NCI-H128 (cell line): ENCODE measurements at regions not wholly inside any gene's neighbourhood (a gene's known extent, or its start where the extent isn't known, plus 50 kb on each side); places are given as distances from the start of the nearest gene placed in this dataset.
"Not testable (repeated sequence)": the region's sequence is repeated elsewhere in the genome, so short reads cannot be mapped to it uniquely, and the experiment has no call there.

Source experiments
- DNase-seq: peaks from one replicate; lab custom pipeline; 2025; ENCODE audit not compliant: unreplicated experiment; lab: John Stamatoyannopoulos, UW

DNA sequence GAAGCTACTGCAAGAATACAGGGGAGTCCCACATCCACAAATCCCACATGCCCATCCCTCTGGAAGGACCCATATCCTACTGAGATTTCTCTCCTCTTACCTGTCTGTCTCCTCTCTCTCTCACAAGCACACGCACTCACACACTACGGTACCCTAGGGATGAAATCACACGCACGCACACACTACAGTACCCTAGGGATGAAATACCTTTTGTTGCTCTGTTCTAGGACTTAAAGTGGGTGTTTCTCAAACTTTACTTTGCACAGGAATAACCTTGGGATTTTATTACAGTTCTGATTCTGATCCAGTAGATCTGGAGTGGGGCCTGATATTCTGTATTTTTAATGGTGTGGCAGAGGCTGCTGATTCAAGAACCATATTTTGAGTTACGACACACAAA is 622.2 kb upstream of the ZNF385D start:
- no peak for DNase-seq

DNA sequence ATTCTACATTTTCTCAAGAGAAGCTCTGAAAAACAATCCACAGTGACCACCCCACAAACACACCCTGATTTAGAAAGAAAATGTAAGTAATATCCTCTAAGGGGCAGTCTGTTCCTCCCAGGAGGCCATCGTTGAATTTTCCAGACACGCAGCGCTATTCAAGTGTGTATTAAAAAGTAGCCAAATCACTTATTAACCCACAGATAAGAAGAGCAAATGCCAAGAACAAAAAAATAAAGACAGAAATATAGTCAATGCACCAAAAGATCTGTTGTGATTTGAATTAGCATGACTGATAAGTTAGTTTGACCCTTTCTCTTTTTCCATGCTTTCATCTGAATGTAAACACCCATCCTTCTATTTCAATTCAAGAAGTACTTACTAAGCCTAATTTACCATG is 622.8 kb upstream of the ZNF385D start:
- no peak for DNase-seq

DNA sequence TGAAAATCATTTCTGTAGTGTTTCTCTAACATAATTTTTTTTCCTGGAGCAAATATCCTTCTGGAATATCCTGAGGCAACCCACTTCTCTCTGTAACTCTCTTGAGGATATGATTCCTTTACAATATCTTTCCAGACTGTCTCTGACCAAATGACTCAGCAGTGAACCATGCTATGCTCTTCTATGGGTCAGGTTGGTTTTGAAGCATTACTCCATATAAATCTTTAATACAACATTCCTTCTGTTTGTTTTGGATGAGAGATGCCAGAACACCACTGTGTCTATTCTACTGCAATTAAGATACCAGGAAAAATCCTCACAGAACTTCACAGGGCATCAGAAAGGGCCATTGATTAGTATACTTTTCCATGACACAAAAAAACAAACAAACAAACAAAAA is 626.4 kb upstream of the ZNF385D start:
- DNase-seq, result no peak

DNA sequence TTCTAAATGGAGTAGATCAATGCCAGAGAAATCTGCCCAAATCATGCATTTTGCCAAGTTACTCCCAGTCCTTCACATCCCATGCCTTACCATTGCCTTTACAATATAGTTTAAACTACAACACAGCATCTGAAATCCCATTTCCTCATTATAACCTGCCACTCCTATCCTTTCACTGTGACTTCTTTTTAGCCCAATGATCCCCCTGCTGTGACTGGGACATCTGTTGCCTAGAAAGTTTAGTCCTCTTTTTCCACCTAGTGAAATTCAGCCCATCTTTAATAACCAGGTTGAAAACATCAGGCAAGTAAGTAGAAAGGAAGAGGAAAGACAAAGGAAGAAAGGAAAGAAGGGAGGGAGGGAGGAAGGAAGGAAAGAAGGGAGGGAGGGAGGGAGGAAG is 627.9 kb upstream of the ZNF385D start:
- no peak for DNase-seq

DNA sequence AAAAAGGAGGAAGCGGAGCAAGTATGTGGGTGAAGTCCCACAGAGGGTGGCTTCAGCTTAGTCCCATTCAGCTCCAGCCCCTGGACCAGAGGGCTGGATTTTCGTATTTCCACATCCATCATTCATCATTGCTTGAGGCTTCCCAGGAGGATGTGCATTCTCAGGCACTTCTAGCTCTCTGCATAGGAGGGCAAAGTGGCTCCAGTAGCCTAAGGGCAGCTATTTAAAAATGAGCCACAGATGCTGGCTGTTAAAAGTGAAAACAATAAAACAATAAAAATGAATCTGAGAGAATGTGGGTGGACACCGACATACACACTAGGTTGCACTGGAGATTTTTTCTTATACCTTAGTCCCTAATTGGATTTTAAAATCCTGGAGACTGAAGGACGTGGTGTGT is 629.2 kb upstream of the ZNF385D start:
- no peak for DNase-seq

DNA sequence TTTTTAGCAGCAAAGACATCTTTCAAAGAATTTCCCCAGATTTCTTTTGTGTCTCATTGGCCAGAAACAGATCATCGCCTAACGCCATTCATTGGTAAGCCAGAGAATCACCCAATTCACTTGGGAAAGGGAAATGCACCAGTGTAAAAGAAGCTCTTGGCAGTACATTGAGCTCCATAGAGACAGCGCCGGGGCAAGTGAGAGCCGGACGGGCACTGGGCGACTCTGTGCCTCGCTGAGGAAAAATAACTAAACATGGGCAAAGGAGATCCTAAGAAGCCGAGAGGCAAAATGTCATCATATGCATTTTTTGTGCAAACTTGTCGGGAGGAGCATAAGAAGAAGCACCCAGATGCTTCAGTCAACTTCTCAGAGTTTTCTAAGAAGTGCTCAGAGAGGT is 630.6 kb upstream of the ZNF385D start:
- DNase-seq, result not testable (repeated sequence)

DNA sequence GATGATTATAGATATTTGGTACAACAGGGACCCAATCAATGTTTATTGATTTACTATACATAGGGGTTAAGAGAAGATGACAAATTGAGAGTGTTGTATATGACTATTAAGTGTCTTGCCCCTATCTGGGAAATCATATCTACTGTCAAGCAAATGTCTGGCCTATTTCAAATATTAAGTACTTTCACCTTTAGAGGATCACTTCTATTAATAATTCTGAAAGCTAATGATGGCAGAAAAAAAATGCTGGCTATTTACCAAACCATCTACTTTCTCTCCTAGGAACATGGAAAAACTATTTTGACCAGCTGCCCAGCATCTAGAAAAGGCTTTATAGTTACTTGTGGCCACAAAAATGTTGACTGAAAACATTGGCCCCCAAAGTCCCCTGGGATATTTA is 632.3 kb upstream of the ZNF385D start:
- DNase-seq, result no peak

DNA sequence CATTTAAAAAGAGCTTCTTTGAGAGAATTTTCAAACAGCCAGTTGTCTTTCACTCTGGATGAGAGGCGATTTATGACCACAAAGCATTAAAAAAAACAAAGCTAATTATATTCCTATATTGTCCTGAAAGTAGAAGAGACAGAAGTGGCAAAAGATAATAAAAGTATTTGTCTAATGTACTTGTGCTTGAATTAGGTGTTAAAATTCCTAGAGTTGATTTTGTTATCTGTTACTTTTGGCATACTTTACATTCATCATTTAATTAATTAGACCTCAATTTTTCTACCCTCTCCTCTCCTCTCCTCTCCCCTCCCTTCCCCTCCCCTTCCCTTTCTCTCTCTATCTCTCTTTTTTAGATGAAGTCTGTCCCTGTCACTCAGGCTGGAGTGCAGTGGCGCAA is 635.1 kb upstream of the ZNF385D start:
- no peak for DNase-seq

DNA sequence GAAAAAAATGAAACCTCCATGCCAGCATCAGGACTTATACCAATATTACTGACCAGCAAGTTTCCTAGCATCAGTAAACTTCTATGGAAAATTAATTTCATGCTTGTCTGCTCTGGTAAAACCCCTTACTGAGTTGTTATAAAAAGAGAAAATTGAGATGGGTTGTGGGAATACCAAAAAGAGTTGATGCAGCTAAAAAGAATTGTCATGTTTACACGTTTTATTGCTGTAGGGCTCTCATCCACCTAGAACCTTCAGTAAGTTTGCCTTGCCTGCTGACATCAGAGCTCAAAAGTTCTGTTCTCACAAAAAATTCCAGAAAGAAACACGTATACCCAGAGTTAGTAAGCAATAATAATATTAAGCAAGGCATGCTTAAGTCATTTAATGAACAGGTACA is 641.3 kb upstream of the ZNF385D start:
- DNase-seq, result no peak

DNA sequence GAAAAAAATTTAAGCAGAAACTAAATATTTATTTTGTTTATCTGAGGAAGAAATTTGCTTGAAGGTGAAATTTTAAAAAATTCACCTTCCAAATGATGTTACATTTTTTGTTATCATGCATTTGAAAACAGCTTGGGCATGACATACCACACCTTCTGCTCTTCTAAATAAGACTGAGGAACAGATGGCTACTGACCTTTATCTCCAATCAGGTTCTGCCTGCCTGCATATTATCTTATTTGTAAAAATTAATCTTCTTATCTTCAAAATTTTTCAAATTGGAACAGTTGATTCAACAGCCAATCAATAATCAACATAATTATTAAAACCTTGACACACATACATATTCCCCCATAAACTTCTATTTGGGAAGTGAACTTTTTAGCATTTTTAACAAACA is 641.8 kb upstream of the ZNF385D start:
- no peak for DNase-seq

DNA sequence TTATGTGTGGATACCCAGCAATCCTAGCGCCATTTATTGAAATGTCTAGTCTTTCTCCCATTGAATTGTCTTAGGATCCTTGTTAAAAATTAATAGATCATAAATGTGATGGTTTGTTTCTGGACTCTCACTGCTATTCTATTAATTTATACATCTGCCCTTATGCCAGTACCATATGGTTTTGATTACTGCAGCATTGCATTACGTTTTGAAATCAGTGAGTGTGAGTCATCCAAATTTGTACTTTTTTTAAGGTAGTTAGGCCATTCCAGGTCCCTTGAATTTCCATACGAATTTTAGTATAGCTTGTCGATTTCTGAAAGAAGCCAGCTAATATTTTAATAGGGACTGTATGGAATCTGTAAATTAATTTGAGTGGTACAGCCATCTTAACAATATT is 648.6 kb upstream of the ZNF385D start:
- DNase-seq, result no peak

DNA sequence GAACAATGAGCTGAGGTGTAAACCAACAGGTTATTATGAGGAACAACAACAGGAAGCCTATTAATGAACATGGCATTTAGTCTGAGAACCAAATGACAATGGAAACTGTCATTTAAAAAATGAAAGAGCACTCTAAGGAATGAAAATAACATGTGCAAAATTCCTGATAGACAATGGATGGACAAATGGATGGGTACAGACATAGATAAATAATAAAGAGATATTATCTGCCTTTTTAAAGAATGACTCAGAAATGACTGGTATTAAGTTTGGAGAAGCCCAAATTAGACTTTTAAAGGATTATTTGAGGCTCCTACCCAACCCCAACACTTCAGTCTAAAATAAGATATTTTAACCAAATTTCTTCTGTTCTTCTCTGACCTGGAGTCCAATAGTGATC is 650.5 kb upstream of the ZNF385D start:
- DNase-seq, result no peak

DNA sequence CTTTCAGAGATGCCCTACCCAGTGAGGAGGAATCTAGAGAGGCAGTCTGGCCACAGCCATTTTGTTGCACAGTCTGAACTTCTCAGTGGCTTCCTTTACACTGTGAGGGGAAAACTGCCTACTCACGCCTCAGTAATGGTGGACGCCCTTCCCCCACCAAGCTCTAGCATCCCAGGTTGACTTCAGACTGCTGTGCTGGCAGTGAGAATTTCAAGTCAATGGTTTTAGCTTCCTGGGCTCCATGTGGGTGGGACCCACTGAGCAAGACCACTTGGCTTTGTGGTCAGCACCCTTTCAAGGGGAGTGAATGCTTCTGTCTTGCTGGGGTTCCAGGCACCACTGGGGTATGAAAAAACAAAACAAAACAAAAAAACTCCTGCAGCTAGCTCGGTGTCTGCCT is 663.2 kb upstream of the ZNF385D start:
- DNase-seq, result no peak

DNA sequence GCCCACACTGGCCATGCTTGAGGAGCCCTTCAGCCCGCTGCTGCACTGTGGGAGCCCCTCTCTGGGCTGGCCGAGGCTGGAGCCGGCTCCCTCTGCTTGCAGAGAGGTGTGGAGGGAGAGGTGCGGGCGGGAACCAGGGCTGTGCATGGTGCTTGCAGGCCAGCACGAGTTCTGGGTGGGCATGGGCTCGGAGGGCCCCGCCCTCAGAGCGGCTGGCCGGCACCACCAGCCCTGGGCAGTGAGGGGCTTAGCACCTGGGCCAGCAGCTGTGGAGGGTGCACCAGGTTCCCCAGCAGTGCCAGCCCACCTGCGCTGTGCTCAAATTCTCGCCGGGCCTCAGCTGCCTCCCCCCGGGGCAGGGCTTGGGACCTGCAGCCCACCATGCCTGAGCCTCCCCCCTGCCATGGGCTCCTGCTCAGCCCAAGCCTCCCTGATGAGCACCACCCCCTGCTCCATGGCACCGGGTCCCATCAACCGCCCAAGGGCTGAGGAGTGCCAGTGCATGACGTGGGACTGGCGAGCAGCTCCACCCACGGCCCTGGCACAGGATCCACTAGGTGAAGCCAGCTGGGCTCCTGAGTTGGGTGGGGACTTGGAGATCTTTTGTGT is 665.9 kb upstream of the ZNF385D start:
- DNase-seq, result not testable (repeated sequence)

DNA sequence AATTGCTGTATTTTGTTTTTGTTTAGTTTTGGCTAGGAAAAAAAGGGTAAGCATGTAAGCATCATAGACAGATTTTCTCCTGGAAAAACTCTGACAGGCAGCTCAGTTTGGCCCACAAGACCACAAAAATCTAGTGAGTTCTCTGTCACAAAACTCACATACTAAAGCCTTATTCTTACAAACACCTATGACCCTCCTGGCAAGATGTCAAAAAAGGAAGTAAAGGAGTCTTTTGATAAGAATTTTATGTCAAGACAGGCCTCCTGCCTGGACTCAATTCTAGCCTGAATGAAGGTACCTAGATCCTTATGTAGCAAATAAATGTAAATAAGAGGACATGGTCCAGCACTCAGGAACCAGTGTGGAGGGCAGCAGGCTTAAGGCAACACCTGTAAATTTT is 668.3 kb upstream of the ZNF385D start:
- no peak for DNase-seq

DNA sequence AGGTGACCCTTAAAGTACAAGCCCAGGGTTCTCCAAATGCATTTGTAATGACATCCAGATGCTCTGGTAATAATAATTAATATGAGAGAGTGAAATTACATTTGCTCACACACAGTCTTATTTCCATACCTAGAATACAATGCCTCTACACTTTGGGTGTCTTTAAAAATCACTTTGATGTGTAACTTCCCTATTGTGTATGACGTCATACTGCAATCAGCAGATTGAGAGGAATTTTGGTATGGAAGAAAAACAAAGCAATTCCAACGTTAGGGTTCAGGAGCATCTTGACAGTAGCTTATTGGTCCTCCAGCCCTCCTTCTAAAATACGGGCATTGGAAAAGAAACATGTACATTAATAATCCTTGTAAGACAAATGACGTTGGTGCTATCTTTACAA is 670.6 kb upstream of the ZNF385D start:
- DNase-seq, result no peak

DNA sequence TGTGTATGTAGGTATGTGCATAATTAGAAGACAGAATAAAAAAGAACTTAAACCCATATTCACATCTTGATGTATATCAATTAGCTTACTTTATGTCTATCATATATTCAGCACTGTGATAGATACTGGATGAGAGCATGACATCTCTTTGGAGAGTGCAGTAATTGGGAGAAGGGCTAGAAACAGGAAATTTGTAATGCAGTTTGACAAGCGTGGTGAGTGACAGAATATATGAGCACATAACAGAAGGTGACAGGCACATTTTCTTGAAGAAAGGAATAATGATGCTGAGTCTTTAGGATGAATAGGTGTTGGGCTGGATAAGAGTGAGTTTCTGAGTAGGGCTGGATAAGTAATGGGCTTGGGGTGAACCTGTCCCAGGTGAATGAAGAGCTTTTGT is 680.3 kb upstream of the ZNF385D start:
- DNase-seq, result no peak

DNA sequence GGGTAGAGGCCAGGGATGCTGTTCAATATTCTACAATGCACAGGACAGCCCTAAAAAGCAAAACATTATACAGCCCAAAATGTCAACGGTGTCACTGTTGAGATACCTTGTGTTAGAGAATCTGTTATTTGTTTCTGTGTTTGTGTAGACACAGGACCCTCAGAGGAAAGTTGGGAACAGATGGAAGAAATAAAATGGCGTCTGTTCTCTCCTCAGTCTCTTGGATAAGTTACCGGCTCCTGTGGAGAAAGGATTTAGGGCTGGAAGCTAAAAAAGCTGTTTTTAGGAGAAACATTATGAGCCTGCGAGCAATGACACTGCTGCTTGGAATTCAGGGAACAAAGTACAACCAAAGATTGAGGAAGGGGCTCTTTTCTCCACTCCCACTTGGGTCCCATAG is 688.6 kb upstream of the ZNF385D start:
- no peak for DNase-seq

DNA sequence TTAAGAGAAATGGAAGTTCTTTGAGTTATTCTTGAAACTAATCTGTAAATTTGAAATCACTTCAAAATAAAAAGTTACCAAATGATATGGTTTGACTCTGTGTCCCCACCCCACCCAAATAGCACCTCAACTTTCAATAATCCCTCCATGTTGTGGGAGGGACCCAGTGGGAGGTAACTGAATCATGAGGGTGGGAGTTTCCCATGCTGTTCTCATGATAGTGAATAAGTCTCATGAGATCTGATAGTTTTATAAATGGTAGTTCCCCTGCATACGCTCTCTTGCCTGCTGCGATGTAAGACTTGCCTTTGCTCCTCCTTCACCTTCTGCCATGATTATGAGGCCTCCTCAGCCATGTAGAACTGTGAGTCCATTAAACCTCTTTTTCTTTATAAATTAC is 690.7 kb upstream of the ZNF385D start:
- no peak for DNase-seq

DNA sequence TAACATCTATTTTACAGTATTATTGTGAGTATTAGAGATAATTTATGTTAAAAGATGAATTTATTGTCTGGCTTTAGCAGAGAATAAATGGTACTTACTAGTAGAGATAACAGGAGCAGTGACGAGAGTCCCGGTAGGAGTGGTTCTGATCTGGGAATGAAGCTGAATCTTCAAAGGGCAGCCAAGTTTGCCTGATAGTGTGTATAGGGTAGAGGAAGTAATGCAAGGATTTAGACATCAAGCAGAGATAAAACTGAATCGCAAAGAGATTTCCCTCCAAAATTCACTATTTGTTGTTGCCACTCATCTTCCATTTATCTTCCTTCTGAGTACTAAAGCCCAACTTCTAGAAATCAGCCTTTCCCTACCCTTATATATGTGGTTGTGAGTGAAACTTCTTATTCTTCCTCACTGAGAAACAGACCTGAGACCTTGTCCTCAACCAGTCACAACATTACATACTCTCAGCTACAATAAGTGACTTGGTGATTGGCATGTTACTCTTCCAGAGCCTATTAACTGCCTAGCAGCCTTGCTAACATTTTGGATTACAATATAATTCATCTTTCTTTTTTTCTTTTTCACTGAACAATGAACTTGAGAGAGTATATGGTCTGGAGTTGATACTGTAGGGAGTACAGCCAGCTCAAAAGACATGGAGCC is 692.7 kb upstream of the ZNF385D start:
- no peak for DNase-seq

DNA sequence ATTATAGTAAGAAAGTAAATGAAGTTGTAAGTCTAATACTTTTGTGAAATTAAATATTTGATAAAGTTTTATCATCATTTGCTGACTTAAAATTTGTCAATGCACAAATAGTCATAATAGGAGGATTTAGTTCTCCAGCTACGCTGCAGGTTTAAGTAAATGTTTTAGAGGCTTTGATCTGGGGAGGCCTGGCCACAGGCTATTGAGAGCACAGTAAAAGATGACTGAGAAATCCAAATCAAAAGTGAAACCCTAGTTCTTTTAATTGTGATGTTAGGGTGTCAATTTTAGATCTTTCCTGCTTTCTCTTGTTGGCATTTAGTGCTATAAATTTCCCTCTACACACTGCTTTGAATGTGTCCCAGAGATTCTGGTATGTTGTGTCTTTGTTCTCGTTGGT is 694.3 kb upstream of the ZNF385D start:
- not testable (repeated sequence) for DNase-seq

DNA sequence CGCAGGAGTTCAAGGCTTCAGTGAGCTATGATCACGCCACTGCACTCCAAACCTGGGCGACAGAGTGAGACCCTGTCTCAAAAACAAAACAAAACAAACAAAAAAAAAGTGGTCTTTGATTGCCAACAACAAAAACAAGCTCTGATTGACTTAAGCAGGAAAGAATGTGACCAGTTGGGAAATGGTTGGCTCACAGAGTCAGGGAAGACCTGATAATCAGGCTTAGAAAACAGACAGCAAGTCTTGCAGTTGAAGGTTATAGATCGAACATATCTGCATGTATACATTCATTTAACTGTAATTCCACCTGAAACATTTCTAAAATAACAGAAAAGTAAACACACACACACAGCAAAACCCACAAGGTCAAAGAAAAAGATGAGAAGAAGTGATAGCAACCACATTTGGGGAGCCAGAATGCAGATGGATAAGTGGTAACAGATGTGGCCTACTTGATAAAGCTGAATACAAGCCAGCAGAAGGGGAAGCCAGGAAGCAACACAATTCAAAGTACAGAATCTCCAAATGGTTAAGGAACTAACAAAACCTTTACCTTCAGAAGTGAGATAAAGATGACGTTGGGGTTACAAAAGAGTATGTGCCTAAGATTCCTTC is 699.9 kb upstream of the ZNF385D start:
- DNase-seq, result no peak

DNA sequence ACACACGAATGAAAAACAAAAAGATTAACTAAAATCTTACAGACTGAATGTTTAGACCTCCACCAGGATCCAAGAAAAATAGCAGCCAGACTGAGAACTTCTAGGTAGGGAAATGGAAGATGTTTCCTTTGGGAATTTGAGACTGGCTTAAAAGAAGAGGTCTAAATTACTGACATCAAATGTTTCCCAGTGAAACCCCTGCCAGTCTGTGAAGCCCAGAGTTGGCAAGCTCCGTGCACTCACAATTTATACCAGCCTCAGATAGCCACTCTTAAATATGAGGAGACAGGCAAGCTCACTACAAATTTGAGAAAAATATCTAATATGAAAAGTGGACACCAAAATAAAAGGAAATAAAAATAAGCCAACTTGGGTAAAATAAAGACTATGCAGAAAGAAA is 700.5 kb upstream of the ZNF385D start:
- DNase-seq, result no peak
